Prostate gland (tissue), 2 donors: ENCODE measurements at regions not wholly inside any gene's neighbourhood (a gene's known extent, or its start where the extent isn't known, plus 50 kb on each side); places are given as distances from the start of the nearest gene placed in this dataset.

Source experiments
- DNase-seq: peaks from one replicate; pipeline ENCODE4 v3.0.0-alpha.2; 2019; ENCODE audit warnings: low spot score
- H3K27ac ChIP-seq, 2 donors: fragments of 200-600 bp; sonication (generic); 2 replicates each; pipeline ENCODE4 v1.5.1; 2017 to 2019
- H3K27me3 ChIP-seq: fragments of 200-600 bp; sonication (generic); replicated peaks from 2 replicates; pipeline ENCODE4 v1.5.1; 2019; ENCODE audit not compliant: insufficient read depth
- H3K36me3 ChIP-seq, 2 donors: fragments of 200-600 bp; sonication (generic); 1 replicate in 1 of 2; 2 replicates in 1 of 2; pipeline versions ENCODE4 v1.5.1 to v1.8.1; 2017 to 2019
- H3K4me1 ChIP-seq: fragments of 200-600 bp; sonication (generic); replicated peaks from 2 replicates; pipeline ENCODE4 v1.5.1; 2019
- H3K4me3 ChIP-seq, 2 donors: fragments of 200-600 bp; sonication (generic); 2 replicates each; pipeline ENCODE4 v1.5.1; 2017 to 2019
- H3K9me3 ChIP-seq: fragments of 200-600 bp; sonication (generic); 2 replicates; pipeline ENCODE4 v1.5.1; 2017
- CTCF ChIP-seq, 4 experiments: fragments of 200-600 bp in 2 of 4; fragments of 450-650 bp in 2 of 4; sonication (generic) in 2 of 4; IDR thresholded peaks; 1 replicate in 3 of 4; 2 replicates in 1 of 4; pipeline ENCODE4 v1.5.1; 2016 to 2019; ENCODE audit warnings: antibody characterized with exemption in 4 of 4, mild to moderate bottlenecking in 2 of 4, moderate library complexity in 2 of 4
- POLR2A ChIP-seq: fragments of 450-650 bp; IDR thresholded peaks from one replicate; pipeline ENCODE4 v1.6.1; 2016; ENCODE audit warnings: antibody characterized with exemption, mild to moderate bottlenecking
- POLR2AphosphoS5 ChIP-seq: sonication (generic); formaldehyde crosslinking; IDR thresholded peaks from one replicate; pipeline ENCODE4 v1.6.1; 2017; ENCODE audit warnings: antibody characterized with exemption
- WGBS: methylation state at CpG from one replicate; pipeline ENCODE4 v1.1.5; 2018; 5-methylcytosine and 5-hydroxymethylcytosine counted together
- intact Hi-C: fragments of 100-400 bp; cut with DNase I; formaldehyde crosslinking; loops from one replicate; pipeline ENCODE4 v1.14.2; 2022

GRCh38 chr2:163319006-163319405 is 416.8 kb downstream of the FIGN start:
- Histone ChIP-seq H3K4me1 (no peaks in the 10 kb centered on the region), H3K27me3 (no peaks in the 10 kb centered on the region), H3K27ac (no peak overlapping the region), H3K4me3 (no peak overlapping the region), H3K9me3 (no peaks in the 10 kb centered on the region), H3K36me3 (no peaks in the 10 kb centered on the region)
- intact Hi-C loops: no loop called here
- no peak for DNase-seq
- no peak for TF ChIP-seq POLR2A
- no peak for TF ChIP-seq CTCF (IDR thresholded peaks at IDR 0.05)
- no peak for TF ChIP-seq POLR2AphosphoS5
- WGBS: 85% methylated on average over 2 of the region's 2 CpGs

- no peaks in the 10 kb centered on the region for H3K36me3 ChIP-seq
- H3K27ac ChIP-seq: no peak overlapping the region
- no peak for TF ChIP-seq CTCF (IDR thresholded peaks at IDR 0.05)
- no peak for TF ChIP-seq POLR2AphosphoS5
- no peak for TF ChIP-seq POLR2A
- WGBS: 93% methylated on average over 2 of the region's 2 CpGs
- H3K4me3 ChIP-seq: no peak overlapping the region
- no peaks in the 10 kb centered on the region for H3K9me3 ChIP-seq
- intact Hi-C loops: no loop called here
- H3K27me3 ChIP-seq: no peaks in the 10 kb centered on the region
- DNase-seq: no peak
- H3K4me1 ChIP-seq: no peaks in the 10 kb centered on the region
These were observed 421.1 kb downstream of the FIGN start for GRCh38 chr2:163314712-163315111.

- intact Hi-C loops: no loop called here
- Histone ChIP-seq H3K36me3 (no peaks in the 10 kb centered on the region), H3K27ac (no peak overlapping the region), H3K4me3 (no peak overlapping the region), H3K27me3 (no peaks in the 10 kb centered on the region), H3K4me1 (no peaks in the 10 kb centered on the region), H3K9me3 (no peaks in the 10 kb centered on the region)
- no peak for DNase-seq
- TF ChIP-seq CTCF (IDR thresholded peaks at IDR 0.05) (no peak), POLR2AphosphoS5 (no peak), POLR2A (no peak)
- 3% methylated on average over 1 of the region's 1 CpG for WGBS
These were observed 423.1 kb downstream of the FIGN start for GRCh38 chr2:163312713-163313112.

- TF ChIP-seq POLR2A (no peak), POLR2AphosphoS5 (no peak)
These were observed 429.2 kb downstream of the FIGN start for GRCh38 chr2:163306647-163307046.

GRCh38 chr2:163302141-163302540 is 433.7 kb downstream of the FIGN start:
- intact Hi-C loops: no loop called here
- no peaks in the 10 kb centered on the region for H3K4me1 ChIP-seq
- no peaks in the 10 kb centered on the region for H3K27me3 ChIP-seq
- TF ChIP-seq POLR2A: no peak
- no peak for TF ChIP-seq CTCF (IDR thresholded peaks at IDR 0.05)
- TF ChIP-seq POLR2AphosphoS5: no peak
- H3K27ac ChIP-seq: no peak overlapping the region
- H3K9me3 ChIP-seq: no peaks in the 10 kb centered on the region
- no peaks in the 10 kb centered on the region for H3K36me3 ChIP-seq
- H3K4me3 ChIP-seq: no peak overlapping the region
- WGBS: 96% methylated on average over 1 of the region's 1 CpG
- DNase-seq: no peak

More at GRCh38 chr2:163306647-163307046, 429.2 kb downstream of the FIGN start:
- Histone ChIP-seq H3K4me1 (no peaks in the 10 kb centered on the region), H3K36me3 (no peaks in the 10 kb centered on the region), H3K9me3 (no peaks in the 10 kb centered on the region), H3K4me3 (no peak overlapping the region), H3K27ac (no peak overlapping the region), H3K27me3 (no peaks in the 10 kb centered on the region)
- intact Hi-C loops: no loop called here
- DNase-seq: no peak
- WGBS: 89% methylated on average over 4 of the region's 4 CpGs
